Hypothalamus (tissue), 51 donors: ENCODE measurements at regions not wholly inside any gene's neighbourhood (a gene's known extent, or its start where the extent isn't known, plus 50 kb on each side); places are given as distances from the start of the nearest gene placed in this dataset.

Experiments
- DNase-seq, 51 donors: peaks; one replicate each; lab custom pipeline; 2025; lab: John Stamatoyannopoulos, UW

GRCh38 chr5:17690473-17690872 lies 56.2 kb downstream of the TAF11L14 start:
- DNase-seq = no peak

DNA sequence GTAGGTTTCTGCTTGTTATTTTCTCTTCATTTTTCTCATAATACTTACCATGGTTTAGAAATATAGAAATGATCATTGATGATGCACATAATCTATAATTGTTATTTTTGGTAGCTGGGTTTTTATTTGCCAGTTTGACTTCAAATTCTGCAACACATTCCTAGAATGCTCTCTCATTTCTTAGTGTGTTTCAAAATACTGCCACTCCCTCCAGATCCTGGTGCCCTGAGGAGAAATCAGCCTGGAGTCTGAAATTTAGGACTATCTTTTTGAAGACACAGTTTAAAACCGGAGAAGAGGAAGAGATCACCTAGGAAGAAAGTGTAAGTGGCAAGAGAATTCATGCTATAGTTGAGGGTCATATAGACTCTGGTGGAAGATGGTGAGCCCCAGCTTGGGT lies 57.5 kb downstream of the TAF11L14 start:
- no peak for DNase-seq

- no peak for DNase-seq
Observed at GRCh38 chr5:17694371-17694770, 60.1 kb downstream of the TAF11L14 start.

DNA sequence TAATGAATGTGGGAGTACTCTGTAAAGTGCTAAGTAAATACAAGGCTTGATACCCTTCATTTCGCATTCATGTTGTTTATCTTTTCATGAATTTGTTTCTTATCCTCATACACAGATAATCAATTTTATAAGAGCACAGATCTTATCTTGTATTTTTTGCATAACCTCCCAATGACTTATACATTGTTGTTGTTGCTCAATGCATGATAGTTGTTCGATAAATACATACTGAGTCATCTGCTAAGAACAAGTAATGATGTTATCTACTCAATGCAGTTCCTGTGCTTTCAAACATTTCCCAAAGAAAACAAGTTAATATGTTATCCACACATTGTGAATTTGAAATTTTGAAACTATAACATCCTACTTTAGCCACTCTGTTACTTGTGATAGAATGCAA lies 60.7 kb downstream of the TAF11L14 start:
- no peak for DNase-seq

GRCh38 chr5:17696627-17697026 lies 62.4 kb downstream of the TAF11L14 start:
- no peak for DNase-seq

DNA sequence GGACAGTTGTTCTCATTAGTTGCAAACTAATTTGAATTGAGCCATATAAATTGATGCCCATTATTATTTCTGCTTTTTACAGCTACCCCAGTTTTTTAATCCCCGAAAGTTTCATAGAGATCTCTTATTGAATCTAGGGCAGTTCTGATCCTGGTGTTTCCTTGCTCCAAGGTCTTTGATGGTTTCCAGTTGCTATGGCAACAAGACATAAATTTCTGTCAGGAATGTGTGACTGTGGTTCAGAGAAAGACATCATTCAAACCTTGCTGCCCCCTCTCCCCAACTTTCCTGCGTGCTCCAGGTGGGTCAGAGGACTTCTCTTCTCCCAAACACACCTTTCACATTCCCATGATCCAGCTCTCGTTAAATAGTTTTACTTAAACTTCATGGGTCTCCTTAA lies 63.4 kb downstream of the TAF11L14 start:
- no peak for DNase-seq

GRCh38 chr5:17709011-17709710 lies 74.9 kb downstream of the TAF11L14 start:
- DNase-seq = no peak

DNA sequence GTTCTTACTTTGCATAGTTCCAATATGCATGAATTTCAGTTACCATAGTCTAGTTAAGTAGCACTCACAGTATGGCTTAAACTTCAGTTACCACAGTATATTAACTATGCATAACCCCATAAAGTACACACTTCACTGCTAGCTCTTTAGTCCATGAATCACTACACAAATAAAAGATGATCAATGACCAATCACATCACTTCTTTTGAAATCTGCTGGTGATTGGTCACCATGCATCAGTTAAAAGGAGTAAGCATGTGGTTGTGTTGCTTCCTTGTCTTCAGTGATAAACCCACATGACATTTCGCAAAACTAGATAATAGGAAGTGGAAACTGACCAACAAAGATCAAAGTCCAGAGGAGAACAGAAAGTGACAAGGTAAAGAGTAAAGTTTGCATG lies 79.0 kb downstream of the TAF11L14 start:
- DNase-seq = no peak

GRCh38 chr5:17714186-17714585 lies 79.9 kb downstream of the TAF11L14 start:
- no peak for DNase-seq

DNA sequence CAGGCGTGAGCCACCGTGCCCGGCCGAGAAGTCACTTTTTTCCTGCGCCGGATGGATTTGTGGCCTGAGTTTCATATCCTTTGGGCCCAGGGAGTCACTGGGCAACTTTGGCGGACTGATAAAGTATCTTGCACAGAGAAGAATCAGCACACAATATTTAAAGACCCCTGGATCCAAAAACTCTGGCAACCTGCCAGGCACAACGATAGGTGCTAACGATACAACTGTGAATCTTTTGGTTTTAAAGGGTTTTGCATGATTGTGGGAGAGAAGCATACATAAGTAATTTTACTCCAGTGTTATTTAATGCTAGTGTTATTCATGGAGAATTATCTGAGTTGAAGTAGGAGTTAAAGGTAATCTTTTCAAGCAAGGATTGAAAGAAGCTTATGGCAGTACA lies 85.3 kb downstream of the TAF11L14 start:
- no peak for DNase-seq

DNA sequence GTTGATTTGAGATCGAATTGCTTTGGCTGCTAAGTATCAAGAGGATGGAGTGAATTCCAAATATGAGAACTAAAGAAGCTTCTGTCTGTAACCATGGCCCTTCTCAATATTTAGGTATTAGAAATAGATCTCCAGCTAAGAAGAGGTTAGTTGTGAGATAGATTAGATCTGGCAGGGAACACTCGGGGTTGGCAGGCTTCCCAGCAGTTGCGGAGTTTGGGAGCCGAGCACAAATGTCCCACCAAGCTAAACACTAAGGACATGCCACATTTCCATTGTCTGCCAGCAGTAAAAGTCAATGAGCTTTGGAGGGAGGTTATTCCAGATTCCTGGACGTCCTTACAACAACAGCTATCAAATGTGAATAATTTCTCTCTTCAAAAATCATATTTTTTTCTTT lies 85.8 kb downstream of the TAF11L14 start:
- DNase-seq = no peak

DNA sequence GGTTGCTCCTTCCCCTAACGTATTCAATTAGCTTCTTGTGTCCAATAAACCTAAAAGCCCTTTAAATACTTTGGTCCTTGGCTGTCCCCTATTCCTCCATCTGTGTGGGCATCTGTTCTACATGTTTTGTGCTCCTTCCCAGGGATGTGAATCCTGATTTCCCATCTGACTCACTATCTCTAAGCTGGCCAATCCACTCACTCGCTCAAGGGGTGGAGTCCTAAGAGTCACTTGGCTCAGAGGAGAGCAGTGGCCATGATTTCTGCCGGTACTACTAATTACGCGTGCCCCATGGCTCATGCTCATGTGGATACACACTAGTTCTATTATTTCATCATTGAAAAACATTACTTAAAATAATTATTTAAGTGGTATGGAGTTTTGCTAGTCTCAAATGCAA lies 89.6 kb downstream of the TAF11L14 start:
- DNase-seq = no peak

DNA sequence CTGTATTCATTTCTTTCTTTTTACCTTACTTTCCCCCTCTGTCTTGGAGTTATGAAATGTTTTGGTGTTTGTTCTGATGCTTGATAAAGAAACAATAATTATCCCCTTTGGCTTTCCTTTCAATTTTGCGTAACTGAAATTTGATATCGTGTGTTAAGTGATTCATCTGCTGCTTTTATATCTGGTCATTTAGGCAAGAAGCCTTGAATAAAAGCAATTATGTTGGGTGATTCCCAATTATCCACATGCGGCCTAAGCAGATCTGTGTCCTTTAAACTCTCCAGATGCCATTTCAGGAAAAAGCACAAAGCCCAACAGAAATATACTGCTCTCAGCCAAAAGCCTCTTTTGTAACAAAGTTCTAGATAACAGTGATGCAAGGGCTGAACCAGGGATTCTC lies 92.8 kb downstream of the TAF11L14 start:
- DNase-seq = no peak

- DNase-seq = no peak
Observed at GRCh38 chr5:17730421-17730820, 96.2 kb downstream of the TAF11L14 start.

- DNase-seq = no peak
Observed at GRCh38 chr5:17732351-17732923, 98.2 kb downstream of the TAF11L14 start.

DNA sequence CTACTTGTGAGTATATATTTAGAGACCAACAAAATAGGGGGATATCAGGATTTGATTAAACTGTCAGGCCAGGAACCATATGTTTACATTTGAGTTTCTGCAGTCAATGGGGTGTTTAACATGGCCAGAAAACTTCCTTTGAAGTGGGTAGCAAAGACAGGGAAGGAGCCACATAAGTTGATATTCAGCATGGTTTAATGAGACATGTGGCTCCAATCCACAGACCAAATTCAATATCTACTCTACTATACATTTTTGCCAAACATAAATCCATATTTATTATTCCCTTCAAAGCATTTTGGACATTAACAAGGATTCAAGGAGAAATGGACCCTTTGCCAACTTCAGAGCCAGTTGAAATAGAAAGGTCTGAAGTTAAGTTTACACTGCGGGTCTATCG lies 99.8 kb downstream of the TAF11L14 start:
- DNase-seq = no peak

DNA sequence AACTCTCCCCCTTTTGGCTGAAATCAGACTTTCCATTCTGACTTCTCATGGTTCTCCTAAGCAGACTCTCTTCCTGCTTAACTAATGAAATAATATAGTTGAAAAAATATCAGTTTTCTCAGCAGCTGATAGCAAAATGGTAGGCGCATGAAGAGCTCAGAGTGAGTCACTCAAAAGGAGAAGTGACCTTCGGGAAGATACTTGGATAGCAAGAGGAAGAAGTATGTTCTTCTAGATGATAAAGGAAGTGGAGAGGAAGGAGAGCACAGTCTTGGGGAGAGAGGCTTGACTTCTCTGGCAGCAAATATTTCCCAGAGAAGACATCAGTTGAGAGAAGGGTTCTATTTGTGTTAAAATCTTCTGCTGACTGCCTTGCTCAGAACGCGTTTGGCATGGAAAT lies 101.5 kb downstream of the TAF11L14 start:
- DNase-seq = no peak

GRCh38 chr5:17737092-17737491 lies 102.8 kb downstream of the TAF11L14 start:
- no peak for DNase-seq

- DNase-seq = no peak
Observed at GRCh38 chr5:17738446-17738845, 104.2 kb downstream of the TAF11L14 start.

GRCh38 chr5:17743580-17744435 lies 109.5 kb downstream of the TAF11L14 start:
- DNase-seq = no peak

- DNase-seq = no peak
Observed at GRCh38 chr5:17748201-17748600, 113.9 kb downstream of the TAF11L14 start.

DNA sequence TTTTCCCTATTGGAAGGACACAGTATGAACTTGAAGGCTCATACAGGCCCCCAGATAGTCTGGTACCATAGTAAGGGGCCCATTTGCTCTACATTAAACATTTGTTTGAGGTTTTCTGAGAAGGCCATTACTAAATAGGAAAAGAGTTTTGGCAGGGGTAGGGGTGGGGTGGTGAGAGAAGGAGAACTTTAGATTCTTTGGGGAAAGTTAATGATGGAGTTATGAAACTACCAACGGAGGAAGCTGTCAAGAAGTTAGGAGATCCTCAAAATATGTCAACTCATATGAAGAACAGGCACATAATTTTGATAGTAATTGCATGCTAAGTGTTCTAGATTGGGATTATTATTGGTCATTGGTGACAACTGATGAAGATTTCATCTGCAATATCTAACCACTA lies 114.7 kb downstream of the TAF11L14 start:
- DNase-seq = no peak
